ENCODE measurements at regions not wholly inside any gene's neighbourhood (a gene's known extent, or its start where the extent isn't known, plus 50 kb on each side); places are given as distances from the start of the nearest gene placed in this dataset.
"Not testable (repeated sequence)": the region's sequence is repeated elsewhere in the genome, so short reads cannot be mapped to it uniquely, and the experiment has no call there.

GRCh38 chr18:30855762-30856161, 186.8 kb downstream of the DSC3 start:
- Histone ChIP-seq H3K27ac (no peak overlapping the region), H3K4me1 (no peaks in the 10 kb centered on the region), H3K4me2 (no peak overlapping the region), H3K27me3 (no peaks in the 10 kb centered on the region), H3K9ac (no peak overlapping the region), H4K20me1 (no peaks in the 10 kb centered on the region), H3K4me3 (no peak overlapping the region), H3K36me3 (no peaks in the 10 kb centered on the region), H3K9me3 (replicated peaks in 1 of 11) (no peaks in the 10 kb centered on the region)
- TF ChIP-seq Cebpa-rat (IDR thresholded peaks at IDR 0.05), result no peak; a peak in 1 of 22 replicates

- H3K36me3 ChIP-seq, result no peaks in the 10 kb centered on the region
- no peaks in the 10 kb centered on the region for H3K4me1 ChIP-seq
- no peaks in the 10 kb centered on the region for H4K20me1 ChIP-seq
- H3K4me2 ChIP-seq, result no peak overlapping the region
- no peaks in the 10 kb centered on the region for H3K27me3 ChIP-seq
- no peak overlapping the region for H3K4me3 ChIP-seq
- TF ChIP-seq Cebpa-rat (IDR thresholded peaks at IDR 0.05), result no peak
- H3K27ac ChIP-seq, result no peak overlapping the region
- H3K9me3 ChIP-seq (replicated peaks in 1 of 11), result peaks cover 0 to 14% (median 4%) of the 10 kb centered on the region in 11 experiments; a peak in 8 of 22 replicates
- no peak overlapping the region for H3K9ac ChIP-seq
Observed at GRCh38 chr18:30852980-30853379, 189.6 kb downstream of the DSC3 start.

GRCh38 chr18:30852541-30852940, 190.0 kb downstream of the DSC3 start:
- no peak overlapping the region for H3K4me3 ChIP-seq
- no peaks in the 10 kb centered on the region for H4K20me1 ChIP-seq
- H3K27ac ChIP-seq, result no peak overlapping the region
- H3K4me1 ChIP-seq, result no peaks in the 10 kb centered on the region
- no peak overlapping the region for H3K9ac ChIP-seq
- H3K9me3 ChIP-seq (replicated peaks in 1 of 11), result peaks cover 0 to 14% (median 4%) of the 10 kb centered on the region in 11 experiments; a peak in 8 of 22 replicates
- no peak for TF ChIP-seq Cebpa-rat (IDR thresholded peaks at IDR 0.05)
- H3K4me2 ChIP-seq, result no peak overlapping the region
- no peaks in the 10 kb centered on the region for H3K36me3 ChIP-seq
- H3K27me3 ChIP-seq, result no peaks in the 10 kb centered on the region

- not testable (repeated sequence) for H3K27ac ChIP-seq; H3K36me3 ChIP-seq; H3K9ac ChIP-seq; H3K4me2 ChIP-seq; H3K9me3 ChIP-seq (replicated peaks in 1 of 11); H3K27me3 ChIP-seq; H4K20me1 ChIP-seq; H3K4me1 ChIP-seq; H3K4me3 ChIP-seq
Observed at GRCh38 chr18:30839056-30839561, 203.4 kb downstream of the DSC3 start.

GRCh38 chr18:30828700-30829099, 213.8 kb downstream of the DSC3 start:
- no peak for TF ChIP-seq Cebpa-rat (IDR thresholded peaks at IDR 0.05)
- H3K4me3 ChIP-seq, result no peak overlapping the region
- no peak overlapping the region for H3K9ac ChIP-seq
- H3K27me3 ChIP-seq, result no peaks in the 10 kb centered on the region
- H4K20me1 ChIP-seq, result no peaks in the 10 kb centered on the region
- H3K27ac ChIP-seq, result no peak overlapping the region
- H3K4me1 ChIP-seq, result no peaks in the 10 kb centered on the region
- no peak overlapping the region for H3K4me2 ChIP-seq
- H3K9me3 ChIP-seq (replicated peaks in 1 of 11), result no peaks in the 10 kb centered on the region
- H3K36me3 ChIP-seq, result no peaks in the 10 kb centered on the region

GRCh38 chr18:30819619-30820018, 222.9 kb downstream of the DSC3 start:
- Histone ChIP-seq H3K27ac (no peak overlapping the region), H4K20me1 (no peaks in the 10 kb centered on the region), H3K27me3 (no peaks in the 10 kb centered on the region), H3K9ac (no peak overlapping the region), H3K36me3 (no peaks in the 10 kb centered on the region), H3K9me3 (replicated peaks in 1 of 11) (peaks cover 0 to 12% (median 0%) of the 10 kb centered on the region in 11 experiments; a peak in 4 of 22 replicates), H3K4me1 (no peaks in the 10 kb centered on the region), H3K4me2 (no peak overlapping the region), H3K4me3 (no peak overlapping the region)
- no peak for TF ChIP-seq Cebpa-rat (IDR thresholded peaks at IDR 0.05)

- no peak for TF ChIP-seq Cebpa-rat (IDR thresholded peaks at IDR 0.05)
- no peak overlapping the region for H3K4me3 ChIP-seq
- no peaks in the 10 kb centered on the region for H3K27me3 ChIP-seq
- no peaks in the 10 kb centered on the region for H3K36me3 ChIP-seq
- peaks cover 0 to 12% (median 0%) of the 10 kb centered on the region in 11 experiments; a peak in 4 of 22 replicates for H3K9me3 ChIP-seq (replicated peaks in 1 of 11)
- H3K9ac ChIP-seq, result no peak overlapping the region
- no peaks in the 10 kb centered on the region for H3K4me1 ChIP-seq
- no peak overlapping the region for H3K4me2 ChIP-seq
- H4K20me1 ChIP-seq, result no peaks in the 10 kb centered on the region
- no peak overlapping the region for H3K27ac ChIP-seq
Observed at GRCh38 chr18:30814446-30814845, 228.1 kb downstream of the DSC3 start.

GRCh38 chr18:30811580-30811979, 231.0 kb downstream of the DSC3 start:
- no peak overlapping the region for H3K9ac ChIP-seq
- no peak overlapping the region for H3K4me3 ChIP-seq
- no peak for TF ChIP-seq Cebpa-rat (IDR thresholded peaks at IDR 0.05)
- H3K4me2 ChIP-seq, result no peak overlapping the region
- H3K27ac ChIP-seq, result no peak overlapping the region
- no peaks in the 10 kb centered on the region for H3K36me3 ChIP-seq
- H4K20me1 ChIP-seq, result no peaks in the 10 kb centered on the region
- peaks cover 0 to 8% (median 0%) of the 10 kb centered on the region in 11 experiments; a peak in 4 of 22 replicates for H3K9me3 ChIP-seq (replicated peaks in 1 of 11)
- H3K27me3 ChIP-seq, result no peaks in the 10 kb centered on the region
- H3K4me1 ChIP-seq, result no peaks in the 10 kb centered on the region

GRCh38 chr18:30810580-30810979, 232.0 kb downstream of the DSC3 start:
- Histone ChIP-seq H3K27ac (no peak overlapping the region), H3K36me3 (no peaks in the 10 kb centered on the region), H3K4me3 (no peak overlapping the region), H3K4me1 (no peaks in the 10 kb centered on the region), H3K4me2 (no peak overlapping the region), H3K9me3 (replicated peaks in 1 of 11) (no peaks in the 10 kb centered on the region), H3K9ac (no peak overlapping the region), H3K27me3 (no peaks in the 10 kb centered on the region), H4K20me1 (no peaks in the 10 kb centered on the region)
- TF ChIP-seq Cebpa-rat (IDR thresholded peaks at IDR 0.05), result no peak

- Histone ChIP-seq H3K36me3 (no peaks in the 10 kb centered on the region), H3K4me1 (no peaks in the 10 kb centered on the region), H3K9ac (no peak overlapping the region), H3K9me3 (replicated peaks in 1 of 11) (no peaks in the 10 kb centered on the region), H3K27ac (no peak overlapping the region), H3K4me3 (no peak overlapping the region), H3K4me2 (no peak overlapping the region), H3K27me3 (no peaks in the 10 kb centered on the region), H4K20me1 (no peaks in the 10 kb centered on the region)
- no peak for TF ChIP-seq Cebpa-rat (IDR thresholded peaks at IDR 0.05)
Observed at GRCh38 chr18:30806823-30807222, 235.7 kb downstream of the DSC3 start.

All from BLaER1 treated with 17β-estradiol and CSF1 and Interleukin-3, amounts not matched to agents 10 nM and 100 nM (cell line).